Spleen (tissue), 11 donors: ENCODE measurements at regions not wholly inside any gene's neighbourhood (a gene's known extent, or its start where the extent isn't known, plus 50 kb on each side); places are given as distances from the start of the nearest gene placed in this dataset.

Experiments used
- DNase-seq: peaks from one replicate; pipeline ENCODE4 v3.0.0-alpha.2; 2020
- H3K27ac ChIP-seq, 8 donors: fragments of 200-600 bp; sonication (generic) in 7 of 8; 1 replicate in 4 of 8; 2 replicates in 4 of 8; pipeline versions ENCODE4 v1.5.0 to v1.8.0; 2016 to 2021; ENCODE audit warnings: inconsistent platforms in 4 of 8, mild to moderate bottlenecking in 4 of 8, moderate library complexity in 1 of 8
- H3K27me3 ChIP-seq, 7 donors: fragments of 200-600 bp; sonication (generic) in 6 of 7; replicated peaks in 1 of 7; 1 replicate in 4 of 7; 2 replicates in 3 of 7; pipeline versions ENCODE4 v1.5.0 to v1.8.0; 2016 to 2021; ENCODE audit warnings: inconsistent platforms in 3 of 7, mild to moderate bottlenecking in 1 of 7
- H3K36me3 ChIP-seq, 6 donors: fragments of 200-600 bp; sonication (generic) in 5 of 6; 1 replicate in 4 of 6; 2 replicates in 2 of 6; pipeline versions ENCODE4 v1.5.0 to v1.8.0; 2016 to 2021; ENCODE audit warnings: inconsistent platforms in 2 of 6
- H3K4me1 ChIP-seq, 6 donors: fragments of 200-600 bp; sonication (generic) in 5 of 6; 1 replicate in 3 of 6; 2 replicates in 3 of 6; pipeline versions ENCODE4 v1.5.0 to v1.8.0; 2016 to 2021; ENCODE audit warnings: inconsistent platforms in 3 of 6
- H3K4me3 ChIP-seq, 8 donors: fragments of 200-600 bp; sonication (generic) in 7 of 8; 1 replicate in 4 of 8; 2 replicates in 4 of 8; pipeline versions ENCODE4 v1.5.0 to v1.8.0; 2016 to 2021; ENCODE audit warnings: inconsistent platforms in 4 of 8, mild to moderate bottlenecking in 4 of 8, moderate library complexity in 2 of 8
- H3K9me3 ChIP-seq, 8 donors: fragments of 200-600 bp; sonication (generic) in 7 of 8; 1 replicate in 4 of 8; 2 replicates in 4 of 8; pipeline versions ENCODE4 v1.5.0 to v1.8.0; 2016 to 2021; ENCODE audit warnings: inconsistent platforms in 4 of 8
- CTCF ChIP-seq, 11 experiments: fragments of 200-600 bp in 7 of 11; fragments of 450-650 bp in 4 of 11; sonication (generic) in 4 of 11; IDR thresholded peaks in 8 of 11; conservative IDR thresholded peaks in 3 of 11; 1 replicate in 7 of 11; 2 replicates in 4 of 11; pipeline versions ENCODE4 v1.4.0 to v1.8.0; 2016 to 2021; ENCODE audit warnings: antibody characterized with exemption in 11 of 11, inconsistent platforms in 4 of 11, mild to moderate bottlenecking in 1 of 11
- POLR2A ChIP-seq, 3 donors: fragments of 450-650 bp; IDR thresholded peaks; one replicate each; pipeline ENCODE4 v1.5.1; 2017; ENCODE audit warnings: antibody characterized with exemption in 3 of 3, mild to moderate bottlenecking in 1 of 3
- POLR2AphosphoS5 ChIP-seq, 3 donors: sonication (generic); formaldehyde crosslinking; IDR thresholded peaks; one replicate each; pipeline ENCODE4 v1.5.1; 2017; ENCODE audit warnings: antibody characterized with exemption in 3 of 3
- WGBS, 5 donors: extraction: QIAGEN DNeasy Blood & Tissue Kit in 3 of 5; methylation state at CpG; one replicate each; pipeline versions ENCODE4 v1.1.5 to v1.1.7; 2013 to 2018; 5-methylcytosine and 5-hydroxymethylcytosine counted together
- intact Hi-C: fragments of 100-400 bp; cut with DNase I; formaldehyde crosslinking; loops from one replicate; pipeline ENCODE4 v1.15.0; 2023; ENCODE audit warnings: low total_unique reads
- donor health status: healthy with polysubstance abuse.
- donor health status: DM: no; HTN: no; CAD: no; lungs with moderate emphysema.
- donor health status: DM: no; HTN: no; CAD: no.
- donor health status: Bipolar disorder and iron deficiency.
- donor health status: healthy.
- donor health status: DM: no; HTN: no; CAD: no.
- donor health status: DM: yes; HTN: yes; CAD: no.

GRCh38 chr5:6081727-6082210, 296.6 kb downstream of the MED10 start:
- Histone ChIP-seq H3K4me3 (no peak overlapping the region), H3K27me3 (no peaks in the 10 kb centered on the region), H3K36me3 (no peaks in the 10 kb centered on the region), H3K4me1 (no peaks in the 10 kb centered on the region), H3K9me3 (no peaks in the 10 kb centered on the region), H3K27ac (no peak overlapping the region)
- no peak for DNase-seq
- intact Hi-C loops, result no loop called here
- TF ChIP-seq POLR2A (IDR thresholded peaks at IDR 0.05) (no peak), CTCF (IDR thresholded peaks at IDR 0.05 in 8 of 11, conservative IDR thresholded peaks at IDR 0.05 in 3 of 11) (no peak), POLR2AphosphoS5 (IDR thresholded peaks at IDR 0.05) (no peak)
- WGBS, 5 donors, result 75 to 84% (median 82%) methylated on average over 4 of the region's 4 CpGs

GRCh38 chr5:6080930-6081726, 297.2 kb downstream of the MED10 start:
- Histone ChIP-seq H3K36me3 (no peaks in the 10 kb centered on the region), H3K27me3 (no peaks in the 10 kb centered on the region), H3K4me3 (no peak overlapping the region), H3K9me3 (no peaks in the 10 kb centered on the region), H3K4me1 (no peaks in the 10 kb centered on the region), H3K27ac (no peak overlapping the region)
- no peak for DNase-seq
- whole genome bisulfite sequencing, 5 donors, result 90 to 94% (median 92%) methylated on average over 8 to 10 of the region's 10 CpGs
- TF ChIP-seq POLR2A (IDR thresholded peaks at IDR 0.05) (no peak), CTCF (IDR thresholded peaks at IDR 0.05 in 8 of 11, conservative IDR thresholded peaks at IDR 0.05 in 3 of 11) (no peak), POLR2AphosphoS5 (IDR thresholded peaks at IDR 0.05) (no peak)
- intact Hi-C loops, result no loop called here

- no peaks in the 10 kb centered on the region for H3K36me3 ChIP-seq
- H3K4me3 ChIP-seq, result no peak overlapping the region
- no peak for DNase-seq
- H3K27ac ChIP-seq, result no peak overlapping the region
- TF ChIP-seq POLR2A (IDR thresholded peaks at IDR 0.05) (no peak), CTCF (IDR thresholded peaks at IDR 0.05 in 8 of 11, conservative IDR thresholded peaks at IDR 0.05 in 3 of 11) (no peak), POLR2AphosphoS5 (IDR thresholded peaks at IDR 0.05) (no peak)
- no peaks in the 10 kb centered on the region for H3K27me3 ChIP-seq
- H3K4me1 ChIP-seq, result no peaks in the 10 kb centered on the region
- intact Hi-C loops, result no loop called here
- 90 to 93% (median 91%) methylated on average over 6 to 7 of the region's 7 CpGs for WGBS, 5 donors
- H3K9me3 ChIP-seq, result no peaks in the 10 kb centered on the region
These were observed 297.9 kb downstream of the MED10 start for GRCh38 chr5:6080436-6080835.

- Histone ChIP-seq H3K4me3 (no peak overlapping the region), H3K9me3 (no peaks in the 10 kb centered on the region), H3K36me3 (no peaks in the 10 kb centered on the region), H3K4me1 (no peaks in the 10 kb centered on the region), H3K27me3 (no peaks in the 10 kb centered on the region), H3K27ac (no peak overlapping the region)
- DNase-seq, result no peak
- intact Hi-C loops, result no loop called here
- 81 to 93% (median 83%) methylated on average over 5 of the region's 5 CpGs for WGBS, 5 donors
- no peak for TF ChIP-seq CTCF (IDR thresholded peaks at IDR 0.05 in 8 of 11, conservative IDR thresholded peaks at IDR 0.05 in 3 of 11)
- TF ChIP-seq POLR2AphosphoS5 (IDR thresholded peaks at IDR 0.05), result no peak
- no peak for TF ChIP-seq POLR2A (IDR thresholded peaks at IDR 0.05)
These were observed 299.5 kb downstream of the MED10 start for GRCh38 chr5:6078881-6079280.
